Colonic mucosa (tissue), 4 donors: ENCODE measurements at regions not wholly inside any gene's neighbourhood (a gene's known extent, or its start where the extent isn't known, plus 50 kb on each side); places are given as distances from the start of the nearest gene placed in this dataset.

Source experiments
- DNase-seq: peaks from one replicate; pipeline ENCODE4 v3.0.0-alpha.2; 2020
- H3K27ac ChIP-seq: fragments of 200-600 bp; one replicate; pipeline ENCODE4 v1.8.0; 2021
- H3K27me3 ChIP-seq: fragments of 200-600 bp; one replicate; pipeline ENCODE4 v1.8.0; 2021
- H3K36me3 ChIP-seq: fragments of 200-600 bp; one replicate; pipeline ENCODE4 v1.8.0; 2021
- H3K4me1 ChIP-seq: fragments of 200-600 bp; one replicate; pipeline ENCODE4 v1.8.0; 2021; ENCODE audit warnings: mild to moderate bottlenecking
- H3K4me3 ChIP-seq: fragments of 200-600 bp; one replicate; pipeline ENCODE4 v1.8.0; 2021
- H3K9ac ChIP-seq, 2 donors: one replicate each; pipeline ENCODE4 v1.7.0; 2013; ENCODE audit warnings: control low read depth in 2 of 2, low read depth in 2 of 2, low read length in 2 of 2
- H3K9me3 ChIP-seq: fragments of 200-600 bp; one replicate; pipeline ENCODE4 v1.8.0; 2021
- intact Hi-C: fragments of 100-400 bp; cut with DNase I; formaldehyde crosslinking; loops from one replicate; pipeline ENCODE4 v1.14.1; 2022
- TF ChIP-seq, protein P1 (sequence below): fragments of 200-600 bp; IDR thresholded peaks from one replicate; pipeline ENCODE4 v1.8.0; 2022; ENCODE audit warnings: antibody characterized with exemption, mild to moderate bottlenecking
- donor health status: healthy.
- donor health status: DM: no; HTN: no; CAD: no.
- donor health status: DM: no; HTN: no; CAD: no.

GRCh38 chr2:126239320-126239955 lies 416.5 kb upstream of the GYPC start:
- intact Hi-C loops = no loop called here

GRCh38 chr2:126241001-126241400 lies 415.0 kb upstream of the GYPC start:
- Histone ChIP-seq H3K4me3 (no peak overlapping the region), H3K27me3 (no peaks in the 10 kb centered on the region), H3K9me3 (no peaks in the 10 kb centered on the region), H3K9ac (no peak overlapping the region), H3K36me3 (no peaks in the 10 kb centered on the region), H3K27ac (no peak overlapping the region), H3K4me1 (no peaks in the 10 kb centered on the region)
- TF ChIP-seq, protein P1, sequence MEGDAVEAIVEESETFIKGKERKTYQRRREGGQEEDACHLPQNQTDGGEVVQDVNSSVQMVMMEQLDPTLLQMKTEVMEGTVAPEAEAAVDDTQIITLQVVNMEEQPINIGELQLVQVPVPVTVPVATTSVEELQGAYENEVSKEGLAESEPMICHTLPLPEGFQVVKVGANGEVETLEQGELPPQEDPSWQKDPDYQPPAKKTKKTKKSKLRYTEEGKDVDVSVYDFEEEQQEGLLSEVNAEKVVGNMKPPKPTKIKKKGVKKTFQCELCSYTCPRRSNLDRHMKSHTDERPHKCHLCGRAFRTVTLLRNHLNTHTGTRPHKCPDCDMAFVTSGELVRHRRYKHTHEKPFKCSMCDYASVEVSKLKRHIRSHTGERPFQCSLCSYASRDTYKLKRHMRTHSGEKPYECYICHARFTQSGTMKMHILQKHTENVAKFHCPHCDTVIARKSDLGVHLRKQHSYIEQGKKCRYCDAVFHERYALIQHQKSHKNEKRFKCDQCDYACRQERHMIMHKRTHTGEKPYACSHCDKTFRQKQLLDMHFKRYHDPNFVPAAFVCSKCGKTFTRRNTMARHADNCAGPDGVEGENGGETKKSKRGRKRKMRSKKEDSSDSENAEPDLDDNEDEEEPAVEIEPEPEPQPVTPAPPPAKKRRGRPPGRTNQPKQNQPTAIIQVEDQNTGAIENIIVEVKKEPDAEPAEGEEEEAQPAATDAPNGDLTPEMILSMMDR = no peak
- no peak for DNase-seq
- intact Hi-C loops = no loop called here

More at GRCh38 chr2:126239320-126239955, 416.5 kb upstream of the GYPC start:
- Histone ChIP-seq H3K9me3 (no peaks in the 10 kb centered on the region), H3K27me3 (no peaks in the 10 kb centered on the region), H3K27ac (no peak overlapping the region), H3K4me3 (no peak overlapping the region), H3K36me3 (no peaks in the 10 kb centered on the region), H3K9ac (no peak overlapping the region), H3K4me1 (no peaks in the 10 kb centered on the region)
- TF ChIP-seq, protein P1 = no peak
- DNase-seq = no peak

DNA sequence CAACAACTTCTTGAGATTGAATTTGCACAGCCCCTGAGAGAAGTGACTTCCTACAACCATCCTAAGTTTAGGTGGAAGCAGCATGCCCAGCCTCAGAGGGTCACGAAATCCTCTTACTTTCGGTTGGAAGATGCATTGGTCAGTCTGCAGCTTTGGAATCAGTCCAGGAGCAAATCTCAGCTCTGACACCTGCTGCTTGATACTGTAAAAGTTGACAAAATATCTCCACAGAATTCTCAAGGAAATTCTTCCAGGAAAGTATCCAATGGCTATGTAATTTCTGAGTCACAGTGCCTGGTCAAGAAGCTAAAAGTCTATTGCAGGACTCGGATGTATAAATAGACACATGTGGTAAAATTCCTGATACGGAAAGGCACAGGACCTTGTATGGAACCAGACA lies 414.5 kb upstream of the GYPC start:
- Histone ChIP-seq H3K9ac (no peak overlapping the region), H3K4me1 (no peaks in the 10 kb centered on the region), H3K36me3 (no peaks in the 10 kb centered on the region), H3K27ac (no peak overlapping the region), H3K4me3 (no peak overlapping the region), H3K27me3 (no peaks in the 10 kb centered on the region), H3K9me3 (no peaks in the 10 kb centered on the region)
- no peak for DNase-seq
- TF ChIP-seq, protein P1 = no peak
- intact Hi-C loops = no loop called here

GRCh38 chr2:126244937-126245336 lies 411.0 kb upstream of the GYPC start:
- intact Hi-C loops = no loop called here
- no peak overlapping the region for H3K9ac ChIP-seq
- peak; percentile 40 for DNase-seq
- no peaks in the 10 kb centered on the region for H3K36me3 ChIP-seq
- H3K4me1 ChIP-seq = no peaks in the 10 kb centered on the region
- H3K27ac ChIP-seq = no peak overlapping the region
- H3K9me3 ChIP-seq = no peaks in the 10 kb centered on the region
- H3K27me3 ChIP-seq = no peaks in the 10 kb centered on the region
- H3K4me3 ChIP-seq = no peak overlapping the region
- TF ChIP-seq, protein P1 = no peak

DNA sequence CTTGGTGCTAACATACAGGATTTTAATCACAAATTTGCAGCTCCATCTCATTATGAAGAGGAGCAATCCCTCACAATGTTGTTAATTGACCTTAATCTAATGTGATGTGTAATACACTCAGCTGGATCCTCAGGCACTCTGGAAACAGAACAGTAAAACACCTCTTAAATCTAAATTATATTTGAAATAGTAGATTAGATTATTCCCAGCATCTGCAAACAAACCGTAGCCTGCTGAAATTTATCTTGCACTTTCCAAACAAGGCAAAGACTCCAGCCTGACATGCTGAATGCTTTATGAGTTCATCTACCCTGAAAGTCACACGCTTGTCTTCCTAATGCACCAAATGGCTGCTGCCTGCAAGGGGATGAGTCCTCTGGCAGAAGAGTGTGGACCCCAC lies 402.3 kb upstream of the GYPC start:
- no peak for DNase-seq
- Histone ChIP-seq H3K4me1 (no peaks in the 10 kb centered on the region), H3K27ac (no peak overlapping the region), H3K9ac (no peak overlapping the region), H3K27me3 (no peaks in the 10 kb centered on the region), H3K4me3 (no peak overlapping the region), H3K9me3 (no peaks in the 10 kb centered on the region), H3K36me3 (no peaks in the 10 kb centered on the region)
- intact Hi-C loops = no loop called here
- TF ChIP-seq, protein P1 = no peak
